ENCODE measurements at regions not wholly inside any gene's neighbourhood (a gene's known extent, or its start where the extent isn't known, plus 50 kb on each side); places are given as distances from the start of the nearest gene placed in this dataset.

DNA sequence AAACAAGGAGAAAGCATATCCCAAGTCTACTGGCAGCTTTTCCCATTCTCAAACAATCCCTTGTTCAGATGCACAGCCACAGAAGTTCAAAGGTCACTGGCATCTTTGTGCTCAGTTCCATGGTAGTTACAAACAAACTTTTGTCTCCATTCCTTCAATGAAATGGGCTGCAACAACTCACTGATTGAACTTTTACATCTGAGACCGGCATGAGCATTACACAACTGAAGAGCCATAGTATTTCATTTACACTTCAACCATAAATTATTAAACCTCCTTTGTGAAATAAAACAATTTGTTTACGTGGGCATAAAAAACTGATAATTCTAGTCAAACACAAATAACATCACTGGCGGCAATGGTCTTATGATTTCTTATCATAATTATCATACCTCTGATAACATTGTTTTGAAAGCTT lies 67.8 kb upstream of the ARHGAP32 start:
- no peak overlapping the region for H3K4me3 ChIP-seq
- no peak for TF ChIP-seq EP300 (IDR thresholded peaks at IDR 0.05)
- no peak for TF ChIP-seq POLR2A (IDR thresholded peaks at IDR 0.05)
- TF ChIP-seq, protein P1, sequence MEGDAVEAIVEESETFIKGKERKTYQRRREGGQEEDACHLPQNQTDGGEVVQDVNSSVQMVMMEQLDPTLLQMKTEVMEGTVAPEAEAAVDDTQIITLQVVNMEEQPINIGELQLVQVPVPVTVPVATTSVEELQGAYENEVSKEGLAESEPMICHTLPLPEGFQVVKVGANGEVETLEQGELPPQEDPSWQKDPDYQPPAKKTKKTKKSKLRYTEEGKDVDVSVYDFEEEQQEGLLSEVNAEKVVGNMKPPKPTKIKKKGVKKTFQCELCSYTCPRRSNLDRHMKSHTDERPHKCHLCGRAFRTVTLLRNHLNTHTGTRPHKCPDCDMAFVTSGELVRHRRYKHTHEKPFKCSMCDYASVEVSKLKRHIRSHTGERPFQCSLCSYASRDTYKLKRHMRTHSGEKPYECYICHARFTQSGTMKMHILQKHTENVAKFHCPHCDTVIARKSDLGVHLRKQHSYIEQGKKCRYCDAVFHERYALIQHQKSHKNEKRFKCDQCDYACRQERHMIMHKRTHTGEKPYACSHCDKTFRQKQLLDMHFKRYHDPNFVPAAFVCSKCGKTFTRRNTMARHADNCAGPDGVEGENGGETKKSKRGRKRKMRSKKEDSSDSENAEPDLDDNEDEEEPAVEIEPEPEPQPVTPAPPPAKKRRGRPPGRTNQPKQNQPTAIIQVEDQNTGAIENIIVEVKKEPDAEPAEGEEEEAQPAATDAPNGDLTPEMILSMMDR (IDR thresholded peaks at IDR 0.05) = no peak
- TF ChIP-seq POLR2AphosphoS5 (IDR thresholded peaks at IDR 0.05) = no peak
- no peaks in the 10 kb centered on the region for H3K9me3 ChIP-seq
- WGBS, 5 donors = 33 to 51% (median 40%) methylated on average over 3 of the region's 3 CpGs
- H3K36me3 ChIP-seq = no peaks in the 10 kb centered on the region
- no peaks in the 10 kb centered on the region for H3K27me3 ChIP-seq
- intact Hi-C loops (cut with DNase I; ENCODE audit: low total_unique reads) = no loop called here
- DNase-seq = peak in 1 of 2 donors; percentile 42
- H3K4me1 ChIP-seq = peaks cover 0 to 24% (median 6%) of the 10 kb centered on the region in 4 donors
- H3K27ac ChIP-seq = no peak overlapping the region

DNA sequence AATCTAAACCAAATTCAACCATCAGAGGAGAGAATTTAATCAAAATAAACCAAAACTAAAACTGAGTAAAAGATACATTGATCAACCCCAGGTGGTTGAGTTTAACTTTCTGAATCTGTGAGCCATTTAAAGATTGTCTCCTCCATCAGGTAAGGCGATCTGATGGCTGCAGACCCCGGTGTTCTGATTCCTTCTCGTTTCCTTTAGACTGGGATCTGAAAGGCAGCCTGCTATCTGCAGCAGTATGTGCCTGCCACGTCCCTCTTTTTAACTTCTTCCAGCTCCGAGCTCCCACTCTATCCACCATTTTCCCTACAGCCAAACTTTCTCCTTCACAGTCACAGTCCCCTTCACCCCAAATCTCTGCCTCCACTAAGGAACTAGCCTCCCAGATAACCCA lies 66.1 kb upstream of the ARHGAP32 start:
- TF ChIP-seq EP300 (IDR thresholded peaks at IDR 0.05) = no peak
- TF ChIP-seq, protein P1 (IDR thresholded peaks at IDR 0.05) = no peak
- TF ChIP-seq POLR2AphosphoS5 (IDR thresholded peaks at IDR 0.05) = no peak
- TF ChIP-seq POLR2A (IDR thresholded peaks at IDR 0.05) = no peak
- H3K4me1 ChIP-seq = peaks cover 0 to 24% (median 6%) of the 10 kb centered on the region in 4 donors
- H3K9me3 ChIP-seq = no peaks in the 10 kb centered on the region
- no peak overlapping the region for H3K4me3 ChIP-seq
- 68 to 79% (median 69%) methylated on average over 5 of the region's 5 CpGs for WGBS, 5 donors
- intact Hi-C loops (cut with DNase I; ENCODE audit: low total_unique reads) = no loop called here
- H3K27me3 ChIP-seq = no peaks in the 10 kb centered on the region
- DNase-seq = no peak
- no peaks in the 10 kb centered on the region for H3K36me3 ChIP-seq
- H3K27ac ChIP-seq = no peak overlapping the region

DNA sequence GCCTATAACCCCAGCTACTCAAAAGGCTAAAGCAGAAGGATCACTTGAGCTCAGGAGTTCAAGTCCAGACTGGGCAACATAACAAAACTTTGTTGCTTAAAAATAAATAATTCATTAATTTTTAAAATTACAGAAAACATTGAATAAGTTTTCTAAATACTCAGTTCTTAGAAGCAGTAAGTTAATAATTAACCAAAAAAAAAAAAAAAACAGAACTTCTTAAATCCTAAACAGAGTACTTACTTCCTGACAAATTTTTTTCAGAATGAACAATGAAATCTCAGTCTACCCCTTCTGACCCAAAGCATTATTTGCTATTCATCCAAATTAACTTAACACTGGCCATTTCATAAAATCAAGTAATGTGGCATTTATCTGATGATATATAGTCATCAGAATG lies 65.4 kb upstream of the ARHGAP32 start:
- Histone ChIP-seq H3K36me3 (no peaks in the 10 kb centered on the region), H3K27me3 (no peaks in the 10 kb centered on the region), H3K4me3 (no peak overlapping the region), H3K9me3 (no peaks in the 10 kb centered on the region), H3K27ac (no peak overlapping the region), H3K4me1 (peaks cover 0 to 24% (median 6%) of the 10 kb centered on the region in 4 donors)
- TF ChIP-seq POLR2AphosphoS5 (IDR thresholded peaks at IDR 0.05) (no peak), EP300 (IDR thresholded peaks at IDR 0.05) (no peak), POLR2A (IDR thresholded peaks at IDR 0.05) (no peak)
- TF ChIP-seq, protein P1 (IDR thresholded peaks at IDR 0.05) = no peak
- intact Hi-C loops (cut with DNase I; ENCODE audit: low total_unique reads) = no loop called here
- DNase-seq = no peak

DNA sequence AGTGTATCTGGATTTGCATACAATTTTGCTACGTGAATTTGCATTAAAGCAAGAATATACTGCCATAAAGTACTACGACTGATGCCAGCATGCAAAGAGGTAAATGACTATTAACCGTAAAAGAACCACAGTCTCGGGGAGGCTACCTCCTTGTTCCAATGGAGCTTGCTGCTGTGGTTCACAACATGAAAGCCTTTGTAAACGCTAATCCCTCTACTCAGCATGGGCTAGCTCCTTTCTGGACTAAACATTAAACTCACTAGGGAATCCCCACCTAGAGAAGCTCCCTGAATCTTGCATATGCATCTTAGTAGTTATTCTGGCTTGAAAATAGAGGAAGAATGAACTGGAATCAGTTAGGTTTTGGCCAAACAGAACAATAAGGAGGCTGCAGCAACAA lies 60.5 kb upstream of the ARHGAP32 start:
- TF ChIP-seq EP300 (IDR thresholded peaks at IDR 0.05) (no peak), POLR2AphosphoS5 (IDR thresholded peaks at IDR 0.05) (no peak), POLR2A (IDR thresholded peaks at IDR 0.05) (no peak)
- TF ChIP-seq, protein P1 (IDR thresholded peaks at IDR 0.05) = no peak
- Histone ChIP-seq H3K4me3 (no peak overlapping the region), H3K27me3 (no peaks in the 10 kb centered on the region), H3K4me1 (peaks cover 0 to 12% (median 1%) of the 10 kb centered on the region in 4 donors), H3K36me3 (no peaks in the 10 kb centered on the region), H3K27ac (no peak overlapping the region), H3K9me3 (no peaks in the 10 kb centered on the region)
- intact Hi-C loops (cut with DNase I; ENCODE audit: low total_unique reads) = no loop called here
- WGBS, 5 donors = 76 to 85% (median 84%) methylated on average over 5 of the region's 5 CpGs
- DNase-seq = no peak

Measured in stomach (tissue), 8 donors.